OCI-LY7 (cell line): ENCODE measurements at regions not wholly inside any gene's neighbourhood (a gene's known extent, or its start where the extent isn't known, plus 50 kb on each side); places are given as distances from the start of the nearest gene placed in this dataset.

Experiments
- BruUV-seq: library from RNA; stranded (reverse); fragments of 400-500 nt; replicated peaks from 2 replicates; lab custom pipeline; 2021; lab: Mats Ljungman, UMichigan
- CTCF ChIA-PET: fragments of 300-600 bp; sonication (Branson Sonifier 250); formaldehyde crosslinking; loops from one replicate; lab custom pipeline; 2022; ENCODE audit warnings: antibody characterized with exemption; ENCODE audit not compliant: unreplicated experiment; lab: Charles Lee
- POLR2A ChIA-PET: fragments of 300-600 bp; sonication (Branson Sonifier 250); formaldehyde crosslinking; loops from one replicate; lab custom pipeline; 2022; ENCODE audit warnings: antibody characterized with exemption; lab: Charles Lee
- DNase-seq: peaks from one replicate; pipeline ENCODE4 v3.0.0-alpha.2; 2015; ENCODE audit warnings: low spot score
- H2AFZ ChIP-seq: fragments of 200-600 bp; sonication (generic), shearing (Covaris generic); 2 replicates; pipeline ENCODE4 v1.6.1; 2014; ENCODE audit warnings: mild to moderate bottlenecking, antibody characterized with exemption, low read length, moderate library complexity
- H3K27ac ChIP-seq: fragments of 200-600 bp; sonication (generic); 2 replicates; pipeline ENCODE4 v1.5.1; 2014; ENCODE audit warnings: mixed run types, low read depth, mild to moderate bottlenecking, moderate library complexity, low read length, inconsistent platforms; ENCODE audit not compliant: poor library complexity, severe bottlenecking
- H3K36me3 ChIP-seq: fragments of 200-600 bp; sonication (generic); 2 replicates; pipeline ENCODE4 v1.6.1; 2014; ENCODE audit warnings: mild to moderate bottlenecking, antibody characterized with exemption, low read length, moderate library complexity, mixed read lengths; ENCODE audit not compliant: insufficient read depth
- H3K4me1 ChIP-seq: fragments of 200-600 bp; sonication (generic); 2 replicates; pipeline ENCODE4 v1.5.1; 2014; ENCODE audit warnings: mild to moderate bottlenecking, low read length; ENCODE audit not compliant: insufficient read depth, poor library complexity, severe bottlenecking
- H3K4me2 ChIP-seq: fragments of 200-600 bp; sonication (generic); 2 replicates; pipeline ENCODE4 v1.6.1; 2014; ENCODE audit warnings: mild to moderate bottlenecking, low read length
- H3K4me3 ChIP-seq: fragments of 200-600 bp; sonication (generic); 2 replicates; pipeline ENCODE4 v1.5.1; 2014; ENCODE audit warnings: mild to moderate bottlenecking, low read depth, low read length; ENCODE audit not compliant: poor library complexity, severe bottlenecking
- H3K79me2 ChIP-seq: fragments of 200-600 bp; sonication (generic); 2 replicates; pipeline ENCODE4 v1.6.1; 2016; ENCODE audit warnings: low read depth, mild to moderate bottlenecking, low read length, moderate library complexity, mixed read lengths; ENCODE audit not compliant: insufficient read depth
- H3K9me2 ChIP-seq: fragments of 200-600 bp; sonication (generic); 2 replicates; pipeline ENCODE4 v1.6.1; 2016; ENCODE audit warnings: mild to moderate bottlenecking, low read length, mixed read lengths; ENCODE audit not compliant: insufficient read depth
- H3K9me3 ChIP-seq: fragments of 200-600 bp; sonication (generic); 2 replicates; pipeline ENCODE4 v1.6.1; 2014; ENCODE audit warnings: mild to moderate bottlenecking, mixed run types, low read length, mixed read lengths
- H4K20me1 ChIP-seq: fragments of 200-600 bp; sonication (generic); 2 replicates; pipeline ENCODE4 v1.6.1; 2014; ENCODE audit warnings: mild to moderate bottlenecking, antibody characterized with exemption, low read length, moderate library complexity, mixed read lengths; ENCODE audit not compliant: insufficient read depth
- CTCF ChIP-seq: fragments of 200-600 bp; sonication (generic); conservative IDR thresholded peaks from 2 replicates; pipeline ENCODE4 v1.5.1; 2014; ENCODE audit warnings: mild to moderate bottlenecking, antibody characterized with exemption, low read length, moderate library complexity, mixed read lengths
- EZH2phosphoT487 ChIP-seq: fragments of 200-600 bp; sonication (generic); IDR thresholded peaks from 2 replicates; pipeline ENCODE4 v1.6.1; 2018; ENCODE audit warnings: low read depth, borderline replicate concordance, mild to moderate bottlenecking, mixed run types, antibody characterized with exemption, low read length, moderate library complexity, mixed read lengths
- intact Hi-C: fragments of 100-400 bp; cut with micrococcal nuclease; formaldehyde crosslinking; loops from one replicate; pipeline ENCODE4 v1.10.0; 2022; ENCODE audit not compliant: unreplicated experiment

- intact Hi-C loops: no loop called here
- TF ChIP-seq EZH2phosphoT487: no peak
- no peak for TF ChIP-seq CTCF
- ChIA-PET CTCF (no interaction called here), POLR2A (no interaction called here)
- no peak for DNase-seq
- Histone ChIP-seq H2AFZ (no peak overlapping the region), H3K36me3 (no peaks in the 10 kb centered on the region), H3K4me3 (no peak overlapping the region), H3K9me2 (no peaks in the 10 kb centered on the region), H3K9me3 (0 out of 2 replicates have a peak, but pooled peaks cover 4% of the 10 kb centered on the region), H3K4me2 (no peak overlapping the region), H4K20me1 (no peaks in the 10 kb centered on the region), H3K4me1 (no peaks in the 10 kb centered on the region), H3K79me2 (no peaks in the 10 kb centered on the region), H3K27ac (no peak overlapping the region)
- no TSS peak for BruUV-seq
Measured at GRCh38 chr12:34298176-34298970, 276.1 kb downstream of the ALG10 start.

GRCh38 chr12:34298971-34299801, 276.9 kb downstream of the ALG10 start:
- Histone ChIP-seq H4K20me1 (no peaks in the 10 kb centered on the region), H3K9me3 (0 out of 2 replicates have a peak, but pooled peaks cover 4% of the 10 kb centered on the region), H3K4me2 (no peak overlapping the region), H2AFZ (no peak overlapping the region), H3K4me3 (no peak overlapping the region), H3K36me3 (no peaks in the 10 kb centered on the region), H3K79me2 (no peaks in the 10 kb centered on the region), H3K4me1 (no peaks in the 10 kb centered on the region), H3K27ac (no peak overlapping the region), H3K9me2 (no peaks in the 10 kb centered on the region)
- TF ChIP-seq CTCF (no peak), EZH2phosphoT487 (no peak)
- ChIA-PET CTCF (no interaction called here), POLR2A (no interaction called here)
- intact Hi-C loops: no loop called here
- no TSS peak for BruUV-seq
- DNase-seq: no peak
